ENCODE measurements at regions not wholly inside any gene's neighbourhood (a gene's known extent, or its start where the extent isn't known, plus 50 kb on each side); places are given as distances from the start of the nearest gene placed in this dataset.
"Not testable (repeated sequence)": the region's sequence is repeated elsewhere in the genome, so short reads cannot be mapped to it uniquely, and the experiment has no call there.

GRCh38 chr14:99995700-99996356, 69.4 kb upstream of the EVL start:
- H3K9me3 Mint-ChIP-seq = no peaks in the 10 kb centered on the region
- peaks cover 3% of the 10 kb centered on the region for H3K36me3 Mint-ChIP-seq (ENCODE audit: low read depth)
- peak; percentile 95 for TF ChIP-seq CTCF (IDR thresholded peaks at IDR 0.05)
- peak; percentile 100 for ATAC-seq
- H3K27ac Mint-ChIP-seq = no peak overlapping the region
- CTCF ChIA-PET = interaction anchor here (0.6 to 1.8 kb wide), 8 partner anchors 9 to 83 kb away, joined by 3 to 12 read pairs (median 3); no protein-coding TSS in a partner anchor
- POLR2A ChIA-PET = no interaction called here
- peak; percentile 84 for DNase-seq
- intact Hi-C loops (cut with micrococcal nuclease) = no loop called here
- H3K4me1 Mint-ChIP-seq (ENCODE audit: low read depth) = peaks cover 11% of the 10 kb centered on the region
- peaks cover 8% of the 10 kb centered on the region for H3K27me3 Mint-ChIP-seq
- no peak overlapping the region for H3K4me3 Mint-ChIP-seq

GRCh38 chr14:99996951-99997571, 68.2 kb upstream of the EVL start:
- H3K4me1 Mint-ChIP-seq (ENCODE audit: low read depth) = peaks cover 10% of the 10 kb centered on the region
- no peak overlapping the region for H3K27ac Mint-ChIP-seq
- TF ChIP-seq CTCF (IDR thresholded peaks at IDR 0.05) = no peak
- ATAC-seq = no peak
- intact Hi-C loops (cut with micrococcal nuclease) = no loop called here
- no peak overlapping the region for H3K4me3 Mint-ChIP-seq
- peaks cover 3% of the 10 kb centered on the region for H3K9me3 Mint-ChIP-seq
- no peak for DNase-seq
- POLR2A ChIA-PET = no interaction called here
- CTCF ChIA-PET = interaction anchor here (1.2 to 1.8 kb wide), 3 partner anchors 15 to 111 kb away, joined by 3 to 12 read pairs (median 3); no protein-coding TSS in a partner anchor
- peaks cover 9% of the 10 kb centered on the region for H3K27me3 Mint-ChIP-seq
- peaks cover 3% of the 10 kb centered on the region for H3K36me3 Mint-ChIP-seq (ENCODE audit: low read depth)

GRCh38 chr14:100000398-100000797, 64.8 kb upstream of the EVL start:
- CTCF ChIA-PET = interaction anchor here (2.0 kb wide), 1 partner anchor 17 kb away, joined by 7 read pairs; no protein-coding TSS in a partner anchor
- POLR2A ChIA-PET, ATAC-seq: not testable (repeated sequence)

GRCh38 chr14:100004392-100004791, 60.8 kb upstream of the EVL start:
- intact Hi-C loops (cut with micrococcal nuclease) = no loop called here
- H3K27ac Mint-ChIP-seq = no peak overlapping the region
- TF ChIP-seq CTCF (IDR thresholded peaks at IDR 0.05) = no peak
- H3K36me3 Mint-ChIP-seq (ENCODE audit: low read depth) = peaks cover 8% of the 10 kb centered on the region
- peaks cover 3% of the 10 kb centered on the region for H3K27me3 Mint-ChIP-seq
- H3K4me1 Mint-ChIP-seq (ENCODE audit: low read depth) = no peaks in the 10 kb centered on the region
- no peak overlapping the region for H3K4me3 Mint-ChIP-seq
- ATAC-seq (no peak), DNase-seq (no peak)
- peaks cover 11% of the 10 kb centered on the region for H3K9me3 Mint-ChIP-seq
- ChIA-PET POLR2A (no interaction called here), CTCF (interaction anchor here (1.2 to 1.3 kb wide), 2 partner anchors 8 to 21 kb away, joined by 3 to 4 read pairs; no protein-coding TSS in a partner anchor)

More at GRCh38 chr14:100000398-100000797, 64.8 kb upstream of the EVL start:
- H3K27me3 Mint-ChIP-seq; H3K36me3 Mint-ChIP-seq (ENCODE audit: low read depth); H3K4me1 Mint-ChIP-seq (ENCODE audit: low read depth); H3K4me3 Mint-ChIP-seq; DNase-seq; intact Hi-C loops (cut with micrococcal nuclease); H3K27ac Mint-ChIP-seq: not testable (repeated sequence)
- peaks cover 11% of the 10 kb centered on the region for H3K9me3 Mint-ChIP-seq

- Mint-ChIP-seq H3K27me3 (no peaks in the 10 kb centered on the region), H3K4me1 (ENCODE audit: low read depth) (peaks cover 5% of the 10 kb centered on the region), H3K9me3 (peaks cover 7% of the 10 kb centered on the region), H3K36me3 (ENCODE audit: low read depth) (peaks cover 5% of the 10 kb centered on the region), H3K4me3 (no peak overlapping the region), H3K27ac (no peak overlapping the region)
- ATAC-seq = no peak
- intact Hi-C loops (cut with micrococcal nuclease) = no loop called here
- CTCF ChIA-PET = no interaction called here
- POLR2A ChIA-PET = interaction anchor here (1.0 kb wide), 1 partner anchor 38 kb away, joined by 3 read pairs; no protein-coding TSS in a partner anchor
- DNase-seq = no peak
- no peak for TF ChIP-seq CTCF (IDR thresholded peaks at IDR 0.05)
These were observed 58.0 kb upstream of the EVL start for GRCh38 chr14:100007254-100007653.

GRCh38 chr14:100009802-100010201, 55.4 kb upstream of the EVL start:
- CTCF ChIA-PET; intact Hi-C loops (cut with micrococcal nuclease); H3K27ac Mint-ChIP-seq; H3K36me3 Mint-ChIP-seq (ENCODE audit: low read depth); H3K9me3 Mint-ChIP-seq; H3K27me3 Mint-ChIP-seq; POLR2A ChIA-PET; H3K4me3 Mint-ChIP-seq; ATAC-seq; DNase-seq: not testable (repeated sequence)
- H3K4me1 Mint-ChIP-seq (ENCODE audit: low read depth) = peaks cover 16% of the 10 kb centered on the region
